DMS153 treated with DMSO at 0.1 percent for 48 hours (cell line): ENCODE measurements at regions not wholly inside any gene's neighbourhood (a gene's known extent, or its start where the extent isn't known, plus 50 kb on each side); places are given as distances from the start of the nearest gene placed in this dataset.

Experiments used
- DNase-seq: peaks from one replicate; lab custom pipeline; 2025; ENCODE audit not compliant: unreplicated experiment; lab: John Stamatoyannopoulos, UW

DNA sequence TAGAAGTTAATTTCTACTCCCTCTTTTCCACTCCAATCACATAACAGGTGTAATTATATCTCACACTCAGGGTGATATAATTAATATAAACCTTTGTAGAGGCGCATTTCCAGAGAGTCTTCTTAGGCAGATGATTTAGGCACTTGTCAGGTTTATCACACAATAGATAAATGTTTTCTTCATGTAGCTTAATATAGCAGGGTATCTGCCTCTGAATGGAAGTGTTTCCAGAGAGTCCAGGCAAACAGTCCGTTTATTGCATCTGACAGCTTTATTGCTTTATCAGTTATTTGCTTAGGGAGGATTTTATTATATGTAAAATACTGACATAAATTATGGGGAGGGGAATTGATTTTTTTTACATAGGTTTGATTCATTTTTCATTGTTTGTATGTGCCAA, 766.3 kb downstream of the SLC4A3 start:
- peak; percentile 33 for DNase-seq

DNA sequence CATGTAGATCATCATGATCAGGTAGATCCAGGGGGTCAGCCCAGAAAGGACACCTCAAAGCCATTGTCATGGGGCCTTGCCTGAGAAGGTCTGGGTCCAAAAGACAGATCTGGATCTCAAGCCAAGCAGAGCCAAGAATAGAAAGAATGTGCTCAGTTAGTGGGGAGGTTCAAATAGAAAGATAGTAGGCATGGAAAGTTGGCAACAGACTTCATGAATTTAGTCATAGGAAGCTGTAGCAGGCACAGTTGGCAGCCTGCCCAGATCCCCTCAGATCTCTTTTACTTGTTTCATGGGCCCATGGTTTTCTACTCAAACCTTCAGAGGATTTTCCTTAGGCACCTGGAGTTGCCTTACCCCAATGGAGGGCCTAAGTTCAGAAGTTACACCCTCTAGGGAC, 767.0 kb downstream of the SLC4A3 start:
- peak; percentile 32 for DNase-seq

DNA sequence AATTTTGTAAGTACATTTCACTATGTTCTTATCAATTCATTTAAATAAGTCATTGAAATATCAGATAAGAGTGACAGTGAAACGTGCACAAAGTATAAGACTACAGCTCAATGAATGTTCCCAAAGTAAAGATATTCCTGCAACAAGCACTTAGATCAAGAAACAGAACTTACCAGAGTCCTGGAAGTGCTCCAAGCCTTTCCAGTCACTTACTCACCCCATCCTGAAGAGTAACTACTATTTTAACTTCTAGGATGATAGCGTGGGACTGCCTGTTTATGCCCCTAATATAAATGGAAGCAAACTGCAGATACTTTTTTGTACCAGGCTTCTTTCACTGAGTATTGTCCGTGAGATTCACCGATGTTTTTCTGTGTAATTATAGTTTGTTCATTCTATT, 768.9 kb downstream of the SLC4A3 start:
- no peak for DNase-seq

DNA sequence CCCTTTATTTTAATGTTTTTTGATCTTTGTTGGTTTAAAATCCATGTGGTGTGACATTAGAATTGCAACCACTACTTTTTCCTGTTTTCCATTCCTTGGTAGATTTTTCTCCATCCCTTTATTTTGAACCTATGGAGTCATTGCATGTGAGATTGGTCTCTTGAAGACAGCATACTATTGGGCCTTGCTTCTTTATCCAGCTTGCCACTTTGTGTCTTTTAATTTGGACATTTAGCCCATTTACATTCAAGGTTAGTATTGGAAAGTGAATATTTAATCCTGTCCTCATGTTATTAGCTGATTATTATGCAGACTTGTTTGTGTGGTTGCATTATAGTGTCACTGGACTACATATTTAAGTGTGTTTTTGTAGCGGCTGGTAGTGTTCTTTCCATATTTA, 782.9 kb downstream of the SLC4A3 start:
- no peak for DNase-seq

DNA sequence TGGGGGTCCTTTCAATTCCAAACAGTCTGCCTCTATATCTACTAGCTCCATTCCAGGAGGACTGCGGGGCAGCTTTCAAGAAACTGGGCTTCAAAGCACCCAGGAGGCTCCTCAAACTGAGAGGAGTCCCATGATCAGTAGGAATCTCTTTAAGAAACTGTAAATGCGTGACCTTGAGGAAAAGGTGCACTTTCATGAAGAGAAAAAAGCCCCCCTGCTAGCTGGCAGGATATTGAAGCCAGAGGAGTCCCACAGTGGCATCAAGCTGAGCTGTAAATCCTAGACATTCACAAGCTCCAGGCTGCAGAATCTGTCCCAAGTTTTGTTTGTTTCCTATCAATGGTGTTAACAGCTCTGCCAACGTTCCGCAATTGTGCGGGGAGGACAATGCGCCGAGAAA, 790.1 kb downstream of the SLC4A3 start:
- no peak for DNase-seq

DNA sequence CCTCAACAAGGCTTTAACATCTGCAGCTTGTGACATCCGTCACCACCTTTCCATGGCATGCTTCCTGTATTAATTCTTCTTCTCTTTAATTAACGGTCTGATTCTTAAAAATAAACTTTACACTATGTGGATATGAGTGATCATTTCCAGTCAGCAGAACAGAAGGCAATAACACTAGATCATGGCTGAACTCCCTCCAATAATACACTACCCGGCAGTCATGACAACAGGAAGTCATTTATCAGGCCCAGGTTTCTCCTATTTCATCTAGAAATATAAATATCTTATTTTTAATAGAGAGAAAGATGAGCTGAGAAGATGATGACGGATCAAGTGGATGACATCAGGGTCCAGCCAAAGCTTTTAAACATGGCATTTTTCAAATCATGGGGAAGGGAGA, 792.2 kb downstream of the SLC4A3 start:
- DNase-seq, result no peak

DNA sequence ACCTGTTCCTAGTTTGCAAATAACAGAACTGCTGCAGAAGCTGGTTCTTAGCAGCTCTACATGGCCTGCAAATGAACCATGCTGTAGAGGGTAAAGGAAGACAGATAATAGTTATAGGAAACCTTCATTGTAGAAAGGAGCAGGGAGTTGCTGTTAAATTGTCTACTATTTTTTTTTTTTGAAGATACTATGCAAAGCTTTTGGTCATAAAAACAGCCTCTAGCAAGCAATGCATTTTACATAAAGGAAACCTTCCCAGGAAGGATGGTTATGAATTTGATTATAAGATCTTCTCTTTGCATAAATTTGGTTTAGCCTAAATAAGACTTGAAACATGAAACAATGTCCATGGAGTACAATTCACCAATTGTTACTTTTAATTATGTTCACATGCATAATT, 793.4 kb downstream of the SLC4A3 start:
- DNase-seq, result no peak

DNA sequence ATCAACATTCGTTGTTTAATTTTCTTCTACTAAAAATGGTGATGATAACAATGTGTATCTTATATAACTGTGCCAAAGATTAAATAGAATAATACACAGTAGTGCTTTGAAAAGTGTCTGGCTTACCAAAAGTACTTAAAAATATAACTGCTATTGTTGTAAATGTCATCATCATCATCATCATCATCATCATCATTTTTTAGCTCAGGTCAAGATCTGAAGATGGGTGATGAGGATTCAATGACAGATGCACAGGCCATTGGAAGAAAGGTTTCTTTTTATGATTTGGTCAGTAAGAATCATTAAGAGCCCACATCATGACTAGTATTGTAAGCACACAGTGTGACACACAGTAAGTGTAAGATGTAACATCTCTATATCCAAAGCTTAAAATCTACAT, 795.2 kb downstream of the SLC4A3 start:
- DNase-seq, result no peak

DNA sequence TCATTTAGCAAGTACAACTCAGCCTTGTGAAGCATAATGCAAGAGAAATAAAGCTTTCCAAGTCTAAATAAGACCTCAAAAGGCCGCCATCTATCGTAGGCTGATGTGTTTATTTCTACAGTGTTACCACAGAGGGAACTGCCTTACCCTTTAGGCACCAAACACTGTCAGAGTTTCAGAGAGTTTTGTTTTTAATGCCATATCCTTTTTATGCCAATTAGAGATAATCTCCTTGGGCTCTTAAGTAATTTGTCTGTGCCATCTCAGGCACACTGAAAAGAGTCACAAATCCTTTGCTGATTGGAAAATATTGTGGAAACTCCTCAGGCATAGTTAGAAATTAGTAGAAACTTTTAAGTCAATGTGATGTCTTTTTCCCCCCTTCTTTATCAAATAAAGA, 797.1 kb downstream of the SLC4A3 start:
- no peak for DNase-seq

DNA sequence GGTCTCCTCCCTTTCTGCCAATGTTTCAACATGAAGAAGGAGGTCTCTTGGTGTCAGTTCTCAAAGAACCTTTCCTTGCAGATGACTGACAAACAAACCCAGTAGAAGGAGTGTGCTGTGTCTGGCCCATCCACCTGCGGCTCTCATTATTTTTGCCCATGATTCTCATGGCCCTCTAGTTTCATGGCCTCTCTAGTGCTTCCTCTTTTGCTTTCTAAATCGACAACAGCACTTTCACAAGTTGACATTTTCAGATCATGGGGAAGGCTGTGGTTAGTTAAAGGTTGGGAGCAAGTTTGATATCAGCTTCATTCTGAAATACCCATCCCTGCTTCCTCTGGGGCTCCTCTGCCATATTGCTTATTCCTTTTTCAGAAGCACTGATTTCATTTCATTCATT, 805.2 kb downstream of the SLC4A3 start:
- no peak for DNase-seq

DNA sequence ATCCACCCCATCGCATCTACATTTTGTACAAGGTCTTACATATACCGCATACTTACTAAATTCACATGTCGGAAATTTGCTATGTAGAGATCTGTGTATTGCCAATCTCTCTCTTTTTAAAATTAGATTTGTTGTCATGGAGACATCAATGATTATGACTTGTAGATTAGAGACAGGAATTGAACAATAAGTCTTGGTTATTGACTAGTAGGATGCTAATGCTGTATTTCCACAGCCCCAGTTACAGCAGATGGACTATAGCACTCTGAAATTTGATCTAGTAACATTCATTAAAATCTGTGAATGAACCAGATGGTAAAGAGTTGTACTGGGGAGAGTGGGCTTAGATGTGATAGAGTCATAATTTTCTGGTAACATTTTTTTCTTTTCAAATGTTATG, 805.7 kb downstream of the SLC4A3 start:
- no peak for DNase-seq

DNA sequence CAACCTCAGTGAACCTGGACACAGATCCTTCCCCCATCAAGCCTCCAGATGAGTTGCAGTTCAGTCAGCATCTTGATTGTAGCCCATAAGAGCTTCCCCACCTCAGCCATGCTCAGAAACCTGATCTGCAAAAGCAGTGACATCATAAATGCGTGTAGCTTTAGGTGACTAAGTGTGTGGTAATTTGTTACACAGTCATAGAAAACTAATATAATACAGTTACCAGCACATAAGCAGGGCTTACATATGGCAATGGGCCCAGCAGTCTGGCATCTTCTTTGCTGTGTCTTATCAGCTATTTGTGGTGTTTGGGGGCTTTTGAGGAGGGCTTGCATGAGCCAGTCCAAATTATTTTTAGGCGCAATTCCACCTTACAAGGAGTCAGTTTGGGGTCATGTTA, 807.0 kb downstream of the SLC4A3 start:
- no peak for DNase-seq

DNA sequence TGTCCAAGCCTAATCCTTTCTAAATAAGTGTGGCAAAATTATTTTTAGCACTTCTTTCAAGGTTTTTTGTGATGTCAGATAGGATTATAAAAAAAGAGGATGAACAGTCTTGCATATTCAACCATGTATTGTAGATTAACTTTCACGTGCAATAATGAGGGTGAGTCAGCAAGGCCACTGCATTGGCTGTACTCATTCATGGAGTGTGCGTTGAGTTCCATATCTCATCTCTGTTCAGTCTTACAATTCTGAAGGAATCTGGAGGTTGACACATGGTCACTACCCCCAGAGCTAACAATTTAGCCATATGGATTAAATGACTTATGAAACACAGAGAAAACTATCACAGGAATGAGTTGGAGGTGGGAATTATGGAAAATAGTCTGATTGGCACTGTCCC, 810.5 kb downstream of the SLC4A3 start:
- no peak for DNase-seq

DNA sequence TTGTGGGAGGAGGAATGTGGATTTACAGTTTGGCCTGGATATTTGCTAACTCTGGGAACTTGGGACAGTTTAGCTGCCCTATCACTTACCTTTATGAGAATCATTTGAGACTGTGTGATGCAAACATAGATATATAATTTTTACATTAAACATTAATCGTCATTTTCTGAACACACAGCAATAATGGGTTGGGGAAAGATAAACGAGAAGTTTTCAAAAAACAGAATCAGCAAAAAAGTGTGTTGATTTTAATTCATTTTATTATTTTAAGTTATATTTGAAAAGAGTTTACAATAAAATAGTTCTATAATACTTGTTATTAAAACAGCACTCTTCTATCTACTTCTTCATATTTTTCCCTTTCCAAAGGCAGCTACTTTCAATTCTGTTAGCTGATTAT, 813.3 kb downstream of the SLC4A3 start:
- DNase-seq, result no peak

DNA sequence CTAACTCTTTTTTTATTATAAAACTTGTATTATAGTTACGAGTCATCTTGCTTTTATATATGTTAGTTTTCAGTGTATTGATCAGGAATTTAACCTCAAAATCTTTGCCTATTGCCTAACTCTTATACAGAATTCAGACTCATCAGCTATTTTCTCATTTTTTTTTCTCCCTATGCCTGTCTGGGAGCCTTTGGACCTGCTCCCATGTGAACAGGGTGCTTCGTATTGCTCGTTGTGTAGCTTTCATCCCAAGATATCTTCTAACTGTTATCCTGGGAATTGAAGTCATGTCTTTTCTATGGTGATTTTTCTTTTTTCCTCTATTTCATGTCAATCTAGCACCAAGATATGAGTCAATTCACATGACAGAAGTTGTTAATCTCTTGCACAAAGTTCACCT, 814.0 kb downstream of the SLC4A3 start:
- DNase-seq, result no peak

DNA sequence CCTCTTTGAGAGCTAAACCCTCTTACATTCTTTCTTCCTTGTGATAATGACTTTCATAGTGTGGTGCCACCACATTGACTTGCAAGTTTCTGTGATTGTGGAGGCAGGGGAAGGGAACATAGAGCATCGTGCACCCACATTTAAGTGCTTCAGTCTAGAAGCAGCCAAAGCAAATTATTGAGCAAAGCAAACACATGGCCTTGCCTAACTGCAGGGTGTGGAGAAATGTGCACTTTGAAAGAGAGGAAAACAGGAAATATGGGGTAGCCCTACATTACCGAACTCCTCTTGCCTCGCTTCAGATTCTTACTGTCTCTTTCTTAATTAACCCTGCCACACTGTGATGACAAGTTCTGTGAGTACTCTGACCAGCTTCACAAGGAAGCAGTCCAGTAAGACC, 814.6 kb downstream of the SLC4A3 start:
- DNase-seq, result no peak

DNA sequence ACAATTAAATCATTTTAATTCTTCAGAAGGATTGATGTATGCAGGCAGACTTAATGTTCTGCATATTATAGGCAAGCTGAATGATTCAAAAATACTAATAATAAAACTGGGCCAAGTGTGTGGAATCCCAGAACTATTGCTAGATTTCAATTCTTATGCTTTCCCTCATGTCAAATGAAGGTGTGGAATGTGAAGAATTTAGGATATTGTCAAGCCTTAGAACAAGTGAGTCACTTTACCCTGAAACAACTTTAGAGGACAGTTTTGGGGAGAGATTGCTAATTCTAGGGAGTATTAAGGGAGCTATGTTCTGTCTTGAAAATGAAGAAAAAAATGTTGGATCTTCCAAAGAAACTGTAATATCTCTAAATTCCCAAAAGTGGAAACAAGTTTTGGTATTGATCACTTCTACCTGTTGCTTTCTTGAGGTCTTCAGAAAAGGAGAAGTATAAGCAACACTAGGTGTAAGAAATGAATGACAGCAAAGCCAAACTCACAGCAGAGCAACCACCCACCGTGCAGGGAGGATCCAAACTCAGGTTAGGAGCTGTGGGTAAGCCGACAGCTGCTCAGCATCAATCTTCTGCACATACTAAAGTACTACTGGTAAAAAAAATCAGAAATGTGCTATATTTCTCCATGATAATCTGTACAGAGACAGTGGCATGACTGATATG, 818.1 kb downstream of the SLC4A3 start:
- DNase-seq, result no peak

DNA sequence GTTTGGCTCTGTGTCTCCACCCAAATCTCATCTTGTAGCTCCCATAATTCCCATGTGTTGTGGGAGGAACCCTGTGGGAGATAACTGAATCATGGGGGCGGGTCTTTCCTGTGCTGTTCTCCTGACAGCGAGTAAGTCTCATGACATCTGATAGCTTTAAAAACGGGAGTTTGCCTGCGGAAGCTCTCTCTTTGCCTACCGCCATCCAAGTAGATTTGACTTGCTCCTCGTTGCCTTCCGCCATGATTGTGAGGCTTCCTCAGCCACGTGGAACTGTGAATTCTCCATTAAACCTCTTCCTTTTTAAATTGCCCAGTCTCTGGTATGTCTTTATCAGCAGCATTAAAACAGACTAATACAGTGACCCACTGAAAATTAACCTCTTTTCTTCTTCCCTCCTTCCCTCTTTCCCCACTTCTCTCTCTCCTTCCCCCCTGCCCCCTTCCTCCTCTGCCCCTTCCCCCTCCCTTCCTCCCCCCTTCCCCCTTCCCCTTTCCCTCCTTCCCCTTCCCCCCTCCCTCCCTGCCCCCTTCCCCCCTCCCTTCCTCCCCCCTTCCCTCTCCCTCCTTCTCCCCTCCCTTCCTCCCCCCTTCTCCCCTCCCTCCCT, 818.8 kb downstream of the SLC4A3 start:
- DNase-seq, result no peak

DNA sequence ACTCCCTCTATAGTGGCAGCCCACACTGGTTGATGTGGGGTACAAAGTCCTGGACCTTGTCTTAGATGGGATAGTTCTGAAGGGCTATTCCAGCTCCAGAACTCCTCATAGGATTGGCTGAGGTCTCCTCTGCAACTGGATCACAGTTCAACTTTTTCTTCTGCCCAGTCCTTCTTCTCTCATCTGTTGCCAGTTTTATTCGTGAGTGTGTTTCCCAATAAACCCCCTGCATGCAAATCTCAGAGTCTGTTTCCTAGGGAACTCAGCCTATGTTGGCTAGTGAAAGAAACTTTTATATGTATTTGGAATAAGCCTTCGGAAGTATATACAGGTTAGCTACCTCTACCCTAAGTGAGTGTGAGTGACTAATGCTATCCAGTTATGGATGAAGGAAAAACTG, 823.4 kb downstream of the SLC4A3 start:
- DNase-seq, result no peak

DNA sequence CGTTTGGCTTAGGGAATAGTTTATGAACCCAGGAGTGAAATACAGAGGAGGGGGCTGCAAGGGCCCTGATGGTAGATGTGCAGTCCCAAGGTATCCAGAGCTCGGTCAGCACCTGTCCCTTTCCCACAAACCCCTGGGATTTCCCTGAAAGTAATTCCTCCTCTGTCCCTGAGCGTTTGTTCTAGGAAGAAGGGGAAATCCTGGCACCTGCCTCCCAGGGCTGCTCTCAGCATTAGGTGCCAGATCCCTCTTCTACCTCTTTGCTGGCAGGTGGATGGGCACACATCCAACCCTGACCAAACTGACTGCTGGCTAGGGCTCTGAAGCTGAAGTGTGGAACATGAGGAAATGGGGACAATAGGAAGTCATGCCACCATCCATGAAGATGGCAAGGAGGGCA, 824.0 kb downstream of the SLC4A3 start:
- no peak for DNase-seq

DNA sequence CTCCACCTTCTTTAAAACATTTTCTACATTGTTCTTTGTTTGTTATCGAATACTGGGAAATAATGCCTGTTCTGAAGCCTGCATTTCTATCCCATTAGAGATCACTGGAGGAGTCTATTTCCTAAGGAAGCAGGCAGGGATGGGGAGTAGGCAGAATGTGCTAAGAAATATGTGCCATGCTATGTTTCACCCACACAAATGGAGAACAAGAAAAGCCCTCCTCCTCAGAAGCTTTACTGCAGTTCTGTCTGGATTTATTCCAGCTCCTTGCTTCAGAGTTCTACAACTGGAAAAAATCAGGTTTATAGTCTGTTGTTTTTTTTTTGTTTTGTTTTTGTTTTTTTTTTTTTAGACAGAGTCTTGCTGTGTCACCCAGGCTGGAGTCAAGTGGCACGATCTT, 825.1 kb downstream of the SLC4A3 start:
- DNase-seq, result no peak

DNA sequence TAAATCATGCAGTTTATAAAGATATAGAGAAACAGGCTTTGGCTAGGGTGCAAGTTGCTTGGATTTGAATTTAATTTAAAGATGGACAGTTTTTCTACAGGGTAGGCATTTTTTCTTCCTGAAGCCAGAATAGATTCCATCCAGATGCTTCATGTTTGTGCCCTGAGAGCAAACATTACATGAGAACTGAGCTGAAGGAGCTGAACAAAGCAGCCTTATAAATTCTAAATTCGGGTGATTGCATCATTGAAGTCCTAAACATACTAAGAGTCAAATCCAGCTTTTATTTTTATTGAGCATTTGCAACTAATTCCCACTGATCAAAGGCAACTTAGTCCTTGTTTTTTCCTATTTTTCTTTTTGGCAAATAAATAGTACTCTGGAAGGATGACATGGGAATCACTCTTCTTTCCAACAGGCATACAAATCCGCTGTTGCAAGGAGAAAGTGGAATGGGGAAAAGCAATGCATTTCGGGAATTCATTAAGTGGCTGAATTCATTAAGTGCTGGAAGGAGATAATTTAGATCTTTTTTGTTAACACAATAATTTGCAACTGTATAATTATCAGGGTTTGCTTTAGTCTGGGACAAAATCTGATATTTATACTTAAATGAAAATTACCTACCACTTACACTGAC, 828.0 kb downstream of the SLC4A3 start:
- DNase-seq, result no peak

DNA sequence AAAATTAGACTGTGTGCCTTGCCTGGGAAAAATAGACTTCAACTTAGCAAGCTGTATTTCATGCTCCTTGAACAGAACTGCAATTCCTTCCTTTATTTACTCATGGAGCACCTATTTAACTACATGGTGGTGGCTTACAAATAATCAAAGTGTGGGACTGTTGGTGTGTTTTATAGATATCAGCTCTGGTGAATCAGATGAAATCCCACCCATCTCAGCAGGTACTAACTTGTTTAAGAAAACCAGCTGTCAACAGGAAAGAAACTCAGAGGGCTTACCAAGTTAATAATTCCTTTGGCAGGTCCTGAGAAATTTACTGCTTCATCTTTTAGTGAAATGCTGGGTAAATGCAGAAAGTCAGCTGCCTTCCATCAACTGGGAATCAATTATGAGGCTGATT, 830.6 kb downstream of the SLC4A3 start:
- no peak for DNase-seq
